ENCODE measurements at regions not wholly inside any gene's neighbourhood (a gene's known extent, or its start where the extent isn't known, plus 50 kb on each side); places are given as distances from the start of the nearest gene placed in this dataset.

DNA sequence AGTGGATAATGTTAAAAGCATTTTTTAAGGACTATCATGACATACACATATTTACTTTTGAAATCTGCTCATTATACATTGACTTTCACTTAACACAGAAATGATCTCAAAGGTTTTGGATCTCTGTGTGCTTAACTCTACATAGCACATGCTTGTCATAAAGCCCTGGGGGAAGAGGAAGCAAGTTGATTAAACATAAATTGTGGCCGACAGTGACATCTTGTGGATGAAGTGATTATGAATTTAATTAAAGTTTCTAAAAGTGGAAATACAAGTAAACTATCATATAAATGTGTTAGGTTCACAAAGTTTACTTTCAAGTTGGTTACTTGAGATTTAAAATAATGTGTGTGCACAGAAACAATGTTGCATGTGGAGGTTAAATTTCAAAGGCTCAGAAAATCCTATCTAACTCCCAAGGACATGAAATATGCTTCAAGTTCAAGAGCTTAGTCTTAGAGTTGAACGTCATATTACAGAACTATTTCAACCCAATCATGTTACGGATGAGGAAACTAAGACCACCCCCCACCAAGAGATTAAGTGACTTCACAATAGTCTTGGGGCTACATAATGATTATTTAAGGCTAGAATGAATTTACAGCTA, 1247.8 kb downstream of the GATA3 start:
- Histone ChIP-seq H3F3A (ENCODE audit: low read depth) (no peaks in the 10 kb centered on the region), H2AFZ (replicated peaks) (no peak overlapping the region), H3K4me2 (no peak overlapping the region), H3K27me3 (no peaks in the 10 kb centered on the region), H3K79me2 (ENCODE audit: low read depth) (no peaks in the 10 kb centered on the region), H3K9ac (no peak overlapping the region), H3K4me3 (no peak overlapping the region), H3K4me1 (peaks cover 9% of the 10 kb centered on the region), H4K20me1 (ENCODE audit: low read depth) (no peaks in the 10 kb centered on the region), H3K9me3 (ENCODE audit: low read depth) (no peaks in the 10 kb centered on the region), H3K27ac (no peak overlapping the region), H3K36me3 (no peaks in the 10 kb centered on the region)
- H3K36me3 Mint-ChIP-seq, result no peaks in the 10 kb centered on the region
- TF ChIP-seq CTCF (IDR thresholded peaks at IDR 0.05) (peak; percentile 60), EZH2 (IDR thresholded peaks at IDR 0.05) (no peak), EZH2phosphoT487 (IDR thresholded peaks at IDR 0.05) (no peak)
- DNase-seq (ENCODE audit: low spot score), result peak; percentile 55
- H3K27me3 Mint-ChIP-seq (ENCODE audit: insufficient read depth, low read depth), result peaks cover 4% of the 10 kb centered on the region
- H3K27ac Mint-ChIP-seq, result no peak overlapping the region
- H3K9me3 Mint-ChIP-seq, result no peaks in the 10 kb centered on the region
- H3K4me1 Mint-ChIP-seq, result peaks cover 6% of the 10 kb centered on the region
- H3K4me3 Mint-ChIP-seq, result no peak overlapping the region

DNA sequence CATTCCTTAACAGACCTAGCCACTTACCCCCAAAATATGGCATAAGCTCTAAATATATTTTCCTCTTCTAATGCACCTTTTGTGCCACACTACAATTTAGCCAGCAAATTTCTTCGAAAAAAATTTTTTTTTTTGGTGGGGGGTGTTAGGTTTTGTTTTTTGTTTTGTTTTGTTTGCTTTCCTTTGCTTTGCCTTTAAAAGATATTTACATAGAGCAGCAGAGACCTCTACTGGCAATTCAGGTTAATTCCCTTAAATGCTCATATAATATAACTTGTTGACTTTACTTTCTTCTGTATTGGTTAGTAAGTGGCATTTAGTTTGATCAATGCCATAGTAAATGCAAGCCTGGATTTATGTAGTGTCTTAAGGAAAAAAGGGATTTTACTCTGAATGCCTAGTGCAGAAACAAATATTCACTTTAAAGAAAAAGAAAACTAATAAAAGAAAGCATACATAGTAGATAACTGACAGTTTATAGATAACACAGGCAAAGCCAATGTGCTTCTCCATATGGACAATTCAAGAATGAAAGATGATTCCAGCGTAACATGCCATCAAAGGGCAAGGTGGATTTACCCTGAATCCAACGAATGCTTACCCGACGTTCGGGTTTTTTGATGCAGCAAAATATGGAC, 1250.6 kb downstream of the GATA3 start:
- no peak overlapping the region for H3K27ac ChIP-seq
- Mint-ChIP-seq H3K4me1 (no peaks in the 10 kb centered on the region), H3K27me3 (ENCODE audit: insufficient read depth, low read depth) (peaks cover 4% of the 10 kb centered on the region), H3K36me3 (no peaks in the 10 kb centered on the region), H3K9me3 (no peaks in the 10 kb centered on the region), H3K27ac (no peak overlapping the region), H3K4me3 (no peak overlapping the region)
- H3K4me2 ChIP-seq, result no peak overlapping the region
- DNase-seq (ENCODE audit: low spot score), result peak; percentile 30
- no peaks in the 10 kb centered on the region for H3K27me3 ChIP-seq
- H3K79me2 ChIP-seq (ENCODE audit: low read depth), result no peaks in the 10 kb centered on the region
- H4K20me1 ChIP-seq (ENCODE audit: low read depth), result no peaks in the 10 kb centered on the region
- H3K4me1 ChIP-seq, result no peaks in the 10 kb centered on the region
- TF ChIP-seq EZH2 (IDR thresholded peaks at IDR 0.05), result no peak
- peak; percentile 67 for TF ChIP-seq CTCF (IDR thresholded peaks at IDR 0.05)
- no peaks in the 10 kb centered on the region for H3K9me3 ChIP-seq (ENCODE audit: low read depth)
- no peaks in the 10 kb centered on the region for H3F3A ChIP-seq (ENCODE audit: low read depth)
- H3K9ac ChIP-seq, result no peak overlapping the region
- H3K36me3 ChIP-seq, result no peaks in the 10 kb centered on the region
- no peak overlapping the region for H2AFZ ChIP-seq (replicated peaks)
- H3K4me3 ChIP-seq, result no peak overlapping the region

DNA sequence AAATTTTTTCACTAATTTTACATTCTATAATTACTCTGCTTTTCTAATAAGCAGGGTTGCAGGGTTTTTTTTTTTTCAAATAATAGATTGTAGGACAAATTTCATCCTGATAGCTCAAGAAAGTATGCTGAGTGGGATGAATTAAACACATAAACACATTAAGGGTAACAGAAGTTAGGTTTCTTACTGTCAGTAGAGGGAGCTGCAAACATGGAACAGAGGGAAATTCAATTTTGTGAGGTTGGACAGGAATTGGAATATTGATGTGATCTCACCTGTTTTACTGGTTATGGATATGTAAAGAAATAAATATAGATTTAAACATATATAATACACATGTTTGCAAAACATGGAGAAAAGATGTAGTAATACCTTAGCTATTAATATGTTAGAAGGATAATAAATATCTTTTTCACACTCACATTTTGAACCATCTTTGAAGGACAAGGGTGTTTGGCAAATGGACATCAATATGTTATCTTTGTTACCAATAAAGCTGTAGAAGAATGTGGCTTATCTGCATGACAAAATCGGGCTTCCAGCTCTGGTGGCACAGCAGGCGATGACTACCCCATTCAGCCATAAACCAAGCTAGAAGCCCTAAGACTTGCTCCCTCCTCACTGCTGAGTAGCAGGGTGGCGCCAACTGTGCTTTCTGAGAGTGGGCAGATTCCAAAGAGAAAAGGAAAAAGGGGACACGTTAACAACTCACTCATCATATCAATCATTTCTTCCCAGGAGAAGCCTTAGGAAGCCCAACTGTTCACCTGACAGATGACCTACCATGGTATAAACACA, 1257.4 kb downstream of the GATA3 start:
- Histone ChIP-seq H3K4me3 (no peak overlapping the region), H3K79me2 (ENCODE audit: low read depth) (no peaks in the 10 kb centered on the region), H3K4me2 (no peak overlapping the region), H3K27ac (no peak overlapping the region), H3K27me3 (no peaks in the 10 kb centered on the region), H3K9ac (no peak overlapping the region), H2AFZ (replicated peaks) (no peak overlapping the region), H3K9me3 (ENCODE audit: low read depth) (no peaks in the 10 kb centered on the region), H4K20me1 (ENCODE audit: low read depth) (no peaks in the 10 kb centered on the region), H3K36me3 (no peaks in the 10 kb centered on the region), H3F3A (ENCODE audit: low read depth) (no peaks in the 10 kb centered on the region), H3K4me1 (no peaks in the 10 kb centered on the region)
- Mint-ChIP-seq H3K9me3 (no peaks in the 10 kb centered on the region), H3K36me3 (no peaks in the 10 kb centered on the region), H3K27ac (no peak overlapping the region), H3K27me3 (ENCODE audit: insufficient read depth, low read depth) (no peaks in the 10 kb centered on the region), H3K4me1 (no peaks in the 10 kb centered on the region), H3K4me3 (no peak overlapping the region)
- TF ChIP-seq CTCF (IDR thresholded peaks at IDR 0.05) (peak; percentile 59), EZH2 (IDR thresholded peaks at IDR 0.05) (no peak), EZH2phosphoT487 (IDR thresholded peaks at IDR 0.05) (no peak)
- DNase-seq (ENCODE audit: low spot score), result no peak

Data from neural progenitor cell (in vitro differentiated cells).